ENCODE measurements at regions not wholly inside any gene's neighbourhood (a gene's known extent, or its start where the extent isn't known, plus 50 kb on each side); places are given as distances from the start of the nearest gene placed in this dataset.
A peak's percentile ranks its signal among the peaks of the same experiment; 100 is the strongest.

DNA sequence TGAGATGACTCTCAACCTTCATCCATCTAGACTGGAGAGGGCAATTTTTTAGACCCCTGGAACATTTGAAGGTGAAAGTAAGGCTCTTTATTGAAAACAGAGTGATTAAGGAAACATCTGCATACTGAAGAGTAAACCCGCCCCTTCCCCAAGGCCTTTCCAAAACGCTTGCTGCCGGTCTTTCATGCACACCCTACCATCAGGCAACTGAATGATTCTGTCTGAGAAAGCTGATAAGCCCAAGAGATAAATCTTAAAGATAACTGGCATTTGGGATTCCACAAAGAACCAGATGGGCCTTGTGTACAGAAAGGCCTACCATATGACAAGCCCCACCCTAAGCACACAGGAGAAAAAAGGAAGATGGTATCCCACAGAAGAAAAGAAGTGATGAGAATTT is 54.4 kb upstream of the PIK3R1 start:
- DNase-seq (ENCODE audit: low read depth, low spot score): no peak

DNA sequence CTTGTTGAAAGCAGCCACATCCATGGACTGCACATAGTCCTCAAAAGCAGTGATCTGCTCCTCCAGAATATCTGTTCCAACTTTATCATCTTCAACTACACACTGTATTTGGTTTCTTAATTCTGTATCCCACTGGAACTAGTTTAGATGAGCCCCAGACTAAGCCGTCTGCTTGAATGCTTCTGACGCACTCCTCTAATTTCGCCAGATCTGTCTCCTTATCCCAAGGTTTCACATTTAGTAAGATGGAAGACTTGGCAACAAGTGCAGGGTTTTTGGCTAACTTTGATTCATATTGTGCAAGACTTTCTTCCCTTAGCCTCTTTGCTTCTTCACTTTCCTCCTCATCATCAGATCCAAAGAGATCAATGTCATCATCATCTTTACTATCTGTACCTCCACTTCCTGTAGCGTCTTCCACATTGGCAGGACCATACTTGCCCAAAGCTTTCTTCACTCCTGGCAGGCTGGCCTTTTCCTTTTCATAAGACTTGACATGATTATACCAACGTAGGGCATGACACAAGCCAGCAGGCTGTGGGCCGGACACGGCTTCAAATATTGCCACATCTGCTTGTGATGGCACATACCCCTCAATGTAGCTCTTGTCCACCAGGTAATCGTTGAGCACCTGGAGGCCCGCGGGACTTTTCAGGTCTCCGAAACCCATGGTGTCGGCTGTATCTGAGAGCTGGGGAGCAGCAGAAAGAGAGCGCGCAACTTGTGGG is 56.2 kb upstream of the PIK3R1 start:
- DNase-seq (ENCODE audit: low read depth, low spot score): no peak

DNA sequence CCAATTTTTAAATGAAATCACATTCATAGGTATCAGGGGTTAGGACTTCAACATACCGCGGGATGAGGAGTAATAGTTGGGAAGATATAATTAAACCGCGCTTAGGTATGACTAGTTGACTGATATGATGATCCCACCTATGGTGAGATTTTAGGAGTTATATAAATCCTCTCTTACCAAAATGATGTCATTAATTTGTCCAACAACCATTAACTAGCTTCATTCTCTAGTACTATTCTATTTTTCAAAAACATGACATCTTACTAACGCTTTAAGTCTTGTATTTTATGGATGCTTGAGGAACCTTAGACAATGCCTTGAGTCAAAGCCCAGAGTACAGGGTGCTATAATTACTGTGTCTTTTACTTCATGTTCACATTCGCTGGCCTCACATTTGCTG is 59.6 kb upstream of the PIK3R1 start:
- DNase-seq (ENCODE audit: low read depth, low spot score): no peak

DNA sequence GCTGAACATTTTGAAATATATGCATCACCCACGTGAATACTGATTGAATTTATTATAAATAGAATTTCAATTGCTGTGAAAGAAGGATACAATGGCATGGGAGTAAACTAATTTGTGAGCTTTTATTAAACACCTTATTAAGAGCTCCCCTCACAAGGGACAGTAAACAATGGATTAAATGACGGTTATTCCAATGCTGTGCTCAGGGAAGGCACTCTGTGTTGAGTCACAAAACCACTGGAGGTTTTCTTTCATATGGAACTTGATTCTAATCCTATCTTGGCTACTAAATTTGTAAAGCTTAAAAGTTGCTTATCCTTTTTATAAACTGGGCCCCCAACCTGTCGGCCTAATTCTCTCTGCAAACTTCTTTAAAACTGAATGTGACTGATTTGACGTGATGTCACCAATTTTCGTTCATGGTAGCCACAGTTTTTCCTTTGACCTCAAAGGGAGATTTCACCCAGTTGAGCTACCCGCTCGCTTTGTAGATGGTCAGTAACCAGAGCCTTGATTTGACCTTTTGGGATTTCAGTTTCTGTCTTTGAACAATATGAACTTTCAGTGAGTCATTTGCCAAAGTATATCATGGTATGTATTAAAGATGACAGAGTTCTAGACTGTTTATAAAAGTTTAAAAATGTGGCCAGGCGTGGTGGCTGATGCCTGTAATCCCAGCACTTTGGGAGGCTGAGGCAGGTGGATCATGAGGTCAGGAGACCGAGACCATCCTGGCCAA is 61.3 kb upstream of the PIK3R1 start:
- no peak for DNase-seq (ENCODE audit: low read depth, low spot score)

DNA sequence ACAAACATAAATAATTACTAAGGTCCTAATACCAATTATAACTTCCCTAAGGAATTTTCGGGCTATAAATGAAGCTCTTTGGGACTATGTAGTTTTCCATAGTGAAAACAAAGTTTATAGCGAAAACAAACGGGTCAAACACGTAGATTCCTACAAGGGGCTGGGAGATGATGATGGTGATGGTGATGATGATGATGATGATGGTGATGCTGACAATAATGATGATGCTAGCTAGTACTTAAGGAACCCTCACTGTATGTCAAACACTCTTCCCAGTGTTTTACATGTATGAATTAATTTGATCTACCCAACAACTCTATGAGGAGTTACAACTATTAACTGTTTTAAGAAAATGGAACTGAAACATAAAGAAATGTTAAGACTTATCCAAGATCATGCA is 63.7 kb upstream of the PIK3R1 start:
- no peak for DNase-seq (ENCODE audit: low read depth, low spot score)

DNA sequence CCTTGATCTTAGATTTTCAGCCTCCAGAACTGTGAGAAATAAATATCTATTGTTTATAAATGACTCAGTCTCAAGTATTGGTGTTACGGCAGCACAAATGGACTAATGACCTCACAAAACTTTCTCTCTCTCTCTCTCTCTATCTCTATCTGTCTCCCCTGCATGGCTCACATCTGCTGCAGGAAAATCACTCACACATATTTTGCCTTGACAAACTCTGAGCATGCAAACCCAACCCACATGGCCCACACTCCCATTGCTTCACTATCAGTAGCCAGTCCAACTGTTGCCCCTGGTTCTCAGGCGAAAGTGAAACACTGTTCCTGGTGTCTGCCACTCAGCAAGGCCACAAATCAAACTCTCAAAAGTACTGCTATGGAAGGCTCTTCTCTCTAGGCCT is 66.4 kb upstream of the PIK3R1 start:
- no peak for DNase-seq (ENCODE audit: low read depth, low spot score)

DNA sequence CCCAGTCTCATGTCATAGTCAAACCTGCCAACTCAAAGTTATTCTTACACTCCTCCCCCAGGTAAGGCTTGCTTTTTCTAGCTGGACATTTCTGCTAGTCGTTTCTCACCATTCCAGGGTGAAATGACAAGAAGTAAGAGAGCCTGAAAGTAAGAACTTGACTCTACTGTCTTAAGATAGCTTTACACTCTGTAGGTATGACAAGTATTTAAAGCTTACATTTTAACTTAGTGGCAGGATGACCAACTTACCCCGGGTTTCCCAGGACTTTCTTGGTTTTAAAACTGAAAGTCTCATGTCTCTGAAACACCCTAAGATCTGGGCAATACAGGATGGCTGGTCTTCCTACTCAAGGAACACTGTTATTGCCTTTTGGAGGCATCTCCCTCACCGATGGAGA is 67.5 kb upstream of the PIK3R1 start:
- no peak for DNase-seq (ENCODE audit: low read depth, low spot score)

DNA sequence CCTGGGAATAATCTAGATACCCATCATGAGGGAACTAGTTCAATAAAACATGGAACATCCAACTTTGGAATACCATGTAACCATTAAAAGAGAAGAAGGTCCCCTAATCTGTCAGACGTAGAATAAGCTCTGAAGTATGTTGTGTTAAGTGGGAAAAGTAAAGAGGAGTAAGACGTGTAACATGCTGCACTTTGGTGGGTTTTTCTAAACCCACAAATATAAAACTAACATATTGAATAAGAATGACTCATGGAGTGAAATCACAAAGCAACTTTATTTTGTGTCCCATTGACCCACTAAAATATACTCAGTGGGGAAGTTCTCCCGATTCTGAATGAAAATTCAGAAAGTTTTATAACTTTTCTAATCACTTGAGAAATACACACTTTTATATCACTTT is 67.9 kb upstream of the PIK3R1 start:
- DNase-seq (ENCODE audit: low read depth, low spot score): no peak

DNA sequence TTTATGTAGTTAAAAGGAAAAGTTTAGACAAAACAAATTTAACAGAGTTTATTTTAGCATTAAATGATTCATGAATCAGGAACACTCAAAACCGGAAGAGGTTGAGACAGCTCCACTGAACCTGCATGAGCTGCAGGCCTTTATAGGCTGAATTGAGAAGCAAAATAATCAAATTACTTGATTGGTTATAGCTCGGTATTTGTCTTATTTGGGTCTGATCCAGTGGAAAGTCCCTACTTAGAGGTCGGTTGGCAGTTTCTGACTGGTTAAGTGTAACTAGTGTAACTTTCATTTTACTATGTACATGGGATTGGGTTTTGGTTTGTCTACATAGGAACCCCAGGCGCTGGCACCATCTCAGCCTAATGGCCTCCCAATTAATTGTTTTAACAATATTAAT is 74.1 kb upstream of the PIK3R1 start:
- DNase-seq (ENCODE audit: low read depth, low spot score): peak; percentile 31

DNA sequence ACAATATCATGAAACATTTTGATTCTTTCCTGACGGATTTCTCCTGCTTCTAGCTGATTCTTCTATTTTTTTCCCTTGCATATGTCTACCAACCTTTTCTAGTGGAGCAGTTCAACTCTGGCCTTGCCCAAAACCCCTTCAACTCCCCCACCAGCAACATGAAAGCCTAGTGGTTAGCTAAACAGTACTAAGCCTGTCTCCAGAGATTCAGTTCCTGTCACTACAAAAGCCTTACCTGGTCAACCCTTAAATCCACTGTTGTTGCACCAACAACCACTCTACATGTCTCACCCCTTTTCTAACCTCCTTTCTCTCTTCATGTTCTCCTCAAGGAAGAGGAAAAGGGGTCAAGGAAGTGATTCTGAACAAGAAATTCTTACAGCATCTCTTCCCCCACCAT is 74.8 kb upstream of the PIK3R1 start:
- DNase-seq (ENCODE audit: low read depth, low spot score): no peak

DNA sequence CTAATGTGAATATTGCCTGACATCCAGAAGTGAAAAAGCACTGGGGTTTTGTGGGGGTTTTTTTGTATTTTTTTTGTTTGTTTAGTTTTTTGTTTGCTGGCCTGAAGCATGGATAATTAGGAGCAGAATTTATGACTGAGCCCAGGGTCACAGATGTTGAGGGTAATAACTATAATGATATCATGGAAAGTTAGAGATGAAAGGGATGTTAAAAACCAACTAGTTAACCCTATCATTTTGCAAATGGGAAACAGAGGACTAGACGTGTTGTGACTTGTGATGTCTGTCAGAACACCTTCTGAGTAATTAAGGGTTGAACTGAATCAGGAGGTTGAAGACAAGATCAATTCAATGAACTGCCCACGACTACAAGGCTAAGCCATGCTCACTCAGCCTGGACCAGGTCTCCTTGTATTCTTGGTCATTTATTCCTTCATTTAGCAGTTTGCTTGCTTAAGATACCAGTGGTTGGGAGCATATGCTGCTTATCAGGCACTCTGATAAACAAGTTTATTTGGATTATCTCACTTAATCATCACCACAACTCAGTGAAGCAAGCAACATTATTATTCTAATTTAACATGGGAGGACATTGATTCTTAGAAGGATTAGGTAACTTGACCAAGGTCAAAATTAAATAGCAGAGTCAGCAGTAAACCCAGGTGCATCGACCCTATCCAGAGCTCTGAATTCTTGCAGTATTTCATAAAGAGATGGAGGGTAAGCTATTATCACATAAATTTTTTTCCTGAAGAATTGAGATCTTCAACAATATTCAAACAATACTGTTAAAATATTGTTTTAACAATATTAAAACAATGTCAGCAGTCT is 75.7 kb upstream of the PIK3R1 start:
- DNase-seq (ENCODE audit: low read depth, low spot score): no peak

DNA sequence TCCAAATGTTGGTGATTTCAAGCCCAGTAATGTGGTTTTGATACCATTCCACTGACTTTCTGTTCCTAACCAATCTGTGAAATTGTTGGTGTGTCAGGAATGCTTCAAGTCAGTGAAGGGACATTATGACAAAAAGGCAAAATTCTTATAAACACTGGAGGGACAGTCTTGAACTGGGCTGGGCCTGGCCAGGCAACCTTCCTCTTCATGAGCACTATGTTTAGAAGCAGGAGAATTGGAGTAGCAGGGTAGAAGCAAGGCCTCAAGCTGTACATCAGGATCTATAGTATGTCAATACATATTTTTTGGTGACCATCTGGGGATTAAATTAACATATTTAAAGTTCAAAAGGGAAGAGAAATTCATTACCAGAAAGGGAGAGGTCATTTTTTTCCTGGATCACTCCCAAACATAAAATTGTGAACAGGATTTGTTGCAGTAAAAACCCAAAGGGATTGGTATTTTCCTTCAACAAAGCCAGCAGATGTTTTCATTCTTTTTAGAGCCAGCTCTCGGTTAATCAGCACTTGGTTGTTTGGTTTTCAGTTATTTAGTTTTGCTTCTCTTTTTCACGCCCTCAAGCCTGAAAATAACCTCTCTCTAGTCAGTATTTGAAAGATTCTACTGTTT is 77.9 kb upstream of the PIK3R1 start:
- DNase-seq (ENCODE audit: low read depth, low spot score): peak; percentile 60

DNA sequence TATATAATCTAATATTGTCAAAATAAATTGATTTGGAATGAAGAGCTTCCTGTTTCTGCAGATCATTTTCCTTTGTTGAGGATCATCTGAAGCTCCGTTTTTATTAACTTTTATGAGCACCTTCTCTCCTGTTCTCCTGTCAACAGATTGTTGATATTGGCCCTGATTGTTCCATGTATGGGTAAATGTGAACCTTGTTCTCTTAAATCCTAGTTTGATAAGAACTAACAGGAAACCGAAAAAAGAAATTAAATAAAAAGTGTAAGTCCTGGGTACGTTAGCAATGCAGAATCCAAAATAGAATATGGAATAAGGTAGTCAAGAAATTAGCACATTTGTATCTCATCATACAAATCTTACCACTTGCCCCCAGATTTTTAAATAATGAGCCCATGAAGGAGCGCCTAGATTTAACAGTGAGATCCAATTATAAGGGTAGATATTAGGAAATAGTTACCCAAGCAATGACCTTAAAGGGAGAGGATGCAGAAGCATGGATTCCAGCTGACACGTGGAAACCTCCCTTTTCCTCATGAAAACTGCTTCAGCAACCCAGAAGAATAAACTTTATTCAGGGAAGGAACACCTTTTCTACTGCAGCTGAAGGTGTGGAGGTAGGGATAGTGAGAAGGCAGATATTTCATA is 80.8 kb upstream of the PIK3R1 start:
- DNase-seq (ENCODE audit: low read depth, low spot score): no peak

DNA sequence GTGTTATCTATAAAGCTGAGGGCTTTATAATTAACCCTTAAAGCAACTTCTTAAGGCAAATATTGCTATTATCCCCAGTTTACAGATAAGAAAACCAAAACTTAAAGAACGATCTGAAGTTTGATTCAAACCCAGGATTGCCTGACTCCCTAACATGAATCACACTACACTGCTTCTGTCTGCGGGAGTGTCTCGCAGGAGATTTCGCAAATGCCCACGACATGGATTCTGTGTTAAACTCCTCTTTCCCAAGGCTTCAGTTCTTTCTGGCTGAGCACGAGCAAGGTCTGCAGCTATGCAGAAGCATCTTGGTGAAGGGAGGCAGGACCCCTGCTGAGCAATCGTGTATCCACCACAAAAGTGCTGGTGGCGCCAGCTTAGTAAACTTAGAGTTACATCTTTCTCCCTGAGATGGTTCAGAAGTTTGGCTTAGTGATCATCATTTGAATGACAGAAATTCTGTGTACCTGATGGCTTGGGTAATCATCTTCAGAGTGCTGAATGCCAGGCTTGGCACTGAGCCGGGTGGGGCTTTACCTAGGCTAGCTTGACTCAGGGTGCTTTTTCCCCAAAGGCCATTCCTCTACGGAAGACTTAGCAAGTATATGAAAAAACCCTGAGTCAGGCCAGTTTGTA is 81.4 kb upstream of the PIK3R1 start:
- no peak for DNase-seq (ENCODE audit: low read depth, low spot score)

DNA sequence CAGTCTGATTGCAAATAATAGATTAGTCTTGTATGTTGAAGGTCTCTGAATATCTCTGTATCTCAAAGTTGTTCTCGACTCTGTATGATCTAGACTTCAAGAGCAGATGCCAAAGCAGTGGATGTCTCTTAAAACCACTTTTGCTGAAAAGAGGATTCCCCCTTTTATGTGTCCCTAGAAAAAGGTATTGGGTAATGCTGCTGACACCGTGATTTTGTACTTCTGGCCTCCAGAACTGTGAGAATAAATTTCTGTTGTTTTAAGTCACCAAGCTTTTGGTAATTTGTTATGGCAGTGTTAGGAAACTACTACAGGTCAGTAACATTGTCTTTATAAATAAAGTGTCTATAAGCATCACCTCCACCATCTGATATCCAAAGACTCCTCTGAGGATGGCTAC is 85.3 kb upstream of the PIK3R1 start:
- DNase-seq (ENCODE audit: low read depth, low spot score): no peak

DNA sequence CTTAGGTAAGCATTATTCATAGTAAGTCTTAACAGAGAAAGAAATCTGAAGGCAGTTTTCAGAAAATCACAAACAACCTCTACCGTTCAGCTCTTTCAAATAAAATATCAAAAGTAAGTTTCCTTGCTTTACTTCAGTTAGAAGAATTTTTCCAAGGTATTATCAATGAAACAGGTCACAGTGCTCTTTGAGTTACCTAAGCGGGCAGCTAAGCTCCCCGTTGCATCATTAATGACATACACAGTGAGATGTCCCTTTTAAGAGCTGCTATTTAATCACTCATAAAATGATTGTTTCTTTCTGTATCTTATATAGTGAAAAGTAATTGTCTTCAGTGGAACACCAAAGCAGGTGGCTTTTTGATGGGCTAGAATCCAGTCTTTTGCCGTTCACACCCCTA is 86.2 kb upstream of the PIK3R1 start:
- DNase-seq (ENCODE audit: low read depth, low spot score): no peak

DNA sequence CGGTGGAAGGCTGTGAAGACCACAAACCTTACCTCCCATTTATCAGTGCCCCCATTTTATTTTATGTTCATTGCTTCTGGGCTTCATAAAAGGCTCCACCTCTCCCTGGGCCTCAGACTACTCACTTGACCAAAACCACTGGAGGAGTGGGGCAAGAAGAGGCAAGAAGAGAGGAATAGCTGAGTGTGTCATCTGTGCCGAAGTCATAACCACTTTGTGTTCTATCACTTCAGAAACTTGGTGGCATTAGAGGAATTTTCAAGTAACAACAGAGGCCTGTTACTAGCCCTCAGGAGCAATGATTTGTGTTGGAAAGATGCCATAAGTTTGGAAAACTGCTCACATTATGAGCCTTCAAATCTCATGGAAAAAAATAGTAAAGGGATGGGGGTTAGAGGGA is 88.7 kb upstream of the PIK3R1 start:
- DNase-seq (ENCODE audit: low read depth, low spot score): peak; percentile 32

DNA sequence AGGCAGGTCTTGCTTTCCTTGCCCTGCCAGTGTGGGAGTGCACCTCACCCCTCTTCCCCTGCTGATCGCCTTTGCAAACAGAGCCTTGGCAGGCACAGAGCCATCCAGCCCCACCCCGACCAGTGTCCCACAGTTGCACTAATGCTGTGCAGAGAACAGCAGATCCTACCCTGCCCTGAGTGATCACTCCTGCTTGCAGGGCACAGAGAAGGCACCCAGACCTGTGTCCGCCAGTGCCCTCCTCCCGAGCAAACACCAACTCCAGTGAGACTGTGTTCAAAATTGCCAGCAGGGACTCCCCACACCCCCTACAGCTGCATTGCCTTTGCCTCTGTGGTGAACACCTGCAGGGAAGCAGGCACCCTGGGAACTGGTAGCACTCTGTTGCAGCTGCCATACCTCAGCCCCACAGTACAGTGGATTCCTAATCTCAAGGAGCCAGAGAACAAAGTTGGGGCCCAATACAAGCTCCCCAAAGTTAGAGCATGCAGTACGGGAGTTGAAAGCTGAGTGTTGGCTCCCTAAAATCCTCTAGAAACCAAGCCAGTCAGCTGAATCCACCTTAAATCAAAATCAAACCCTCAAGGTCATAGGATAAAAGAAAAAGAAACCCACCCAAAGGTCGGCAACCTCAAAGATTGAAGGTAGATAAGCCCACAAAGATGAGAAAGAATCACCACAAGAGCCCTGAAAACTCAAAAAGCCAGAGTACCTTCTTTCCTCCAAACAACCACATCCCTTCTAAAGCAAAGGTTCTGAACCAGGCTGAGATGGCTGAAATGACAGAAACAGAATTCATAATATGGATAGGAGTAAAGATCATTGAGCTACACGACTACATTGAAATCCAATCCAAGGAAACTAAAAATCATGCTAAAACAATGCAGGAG is 92.9 kb upstream of the PIK3R1 start:
- no peak for DNase-seq (ENCODE audit: low read depth, low spot score)

DNA sequence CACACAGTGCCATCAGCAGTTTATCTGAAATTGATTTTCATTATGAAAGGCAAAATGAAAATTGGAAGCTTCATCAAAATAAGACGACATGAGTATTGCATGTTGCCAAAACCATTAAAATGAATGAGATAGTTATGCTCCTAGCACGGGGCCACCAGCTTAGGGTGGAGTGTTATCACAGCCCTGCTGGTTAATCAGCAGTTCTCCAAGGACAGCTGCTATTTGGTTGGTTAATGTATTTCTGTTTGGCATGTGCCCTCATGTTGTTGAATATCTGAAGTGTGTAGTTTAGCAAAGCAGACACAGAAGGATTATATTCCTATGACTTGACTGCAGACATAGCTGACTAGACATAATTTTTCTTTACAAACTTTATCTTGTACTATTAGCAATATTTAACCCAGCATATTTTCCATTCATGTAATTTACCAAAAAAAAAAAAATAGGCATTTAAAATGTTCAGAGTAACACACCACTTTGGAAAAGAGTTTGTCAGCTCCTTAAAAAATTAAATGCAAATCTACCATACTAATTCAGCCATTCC is 98.6 kb upstream of the PIK3R1 start:
- no peak for DNase-seq (ENCODE audit: low read depth, low spot score)

DNA sequence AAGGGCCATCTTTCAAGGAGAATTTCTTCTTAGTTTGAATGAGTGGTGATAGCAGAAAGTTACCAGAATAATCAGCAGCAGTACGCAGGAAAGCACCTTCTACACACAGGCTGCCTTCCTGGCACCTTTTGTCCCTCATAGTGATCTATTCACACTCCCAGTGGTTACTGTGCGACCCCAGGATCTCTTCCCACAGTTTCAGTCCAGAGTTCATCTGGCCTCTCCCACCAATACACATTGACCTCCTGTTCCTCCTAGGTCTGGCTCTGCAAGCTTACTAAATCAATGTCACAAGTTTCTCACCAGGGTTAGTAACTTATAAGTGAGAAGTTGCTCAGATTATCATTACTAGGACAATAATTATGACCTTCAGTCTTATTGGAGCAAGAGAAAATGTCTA is 99.1 kb upstream of the PIK3R1 start:
- DNase-seq (ENCODE audit: low read depth, low spot score): no peak
